AG04449 (cell line): ENCODE measurements at regions not wholly inside any gene's neighbourhood (a gene's known extent, or its start where the extent isn't known, plus 50 kb on each side); places are given as distances from the start of the nearest gene placed in this dataset.

Experiments
- CTCF ChIA-PET: fragments of 350-600 bp; formaldehyde crosslinking; extraction: SDS; loops from one replicate; lab custom pipeline; 2021; ENCODE audit warnings: antibody characterized with exemption; lab: Yijun Ruan, JAX
- POLR2A ChIA-PET: fragments of 400-600, 350-600 bp; formaldehyde crosslinking; extraction: SDS; loops from one replicate; lab custom pipeline; 2020; ENCODE audit warnings: antibody characterized with exemption, inconsistent platforms; lab: Yijun Ruan, JAX
- DNase-seq: peaks from one replicate; pipeline ENCODE4 v3.0.0-alpha.2; 2010; ENCODE audit warnings: low read depth, low spot score
- H3K4me3 ChIP-seq: 2 replicates; pipeline ENCODE4 v1.5.1; 2011; ENCODE audit warnings: low read depth, mild to moderate bottlenecking, control low read depth, low read length
- TF ChIP-seq, protein P1 (sequence below): IDR thresholded peaks from one replicate; pipeline ENCODE4 v1.5.1; 2011; ENCODE audit warnings: mild to moderate bottlenecking, moderate library complexity, low read length, control low read depth, inconsistent platforms; ENCODE audit not compliant: insufficient read depth; ENCODE audit errors: missing control alignments

DNA sequence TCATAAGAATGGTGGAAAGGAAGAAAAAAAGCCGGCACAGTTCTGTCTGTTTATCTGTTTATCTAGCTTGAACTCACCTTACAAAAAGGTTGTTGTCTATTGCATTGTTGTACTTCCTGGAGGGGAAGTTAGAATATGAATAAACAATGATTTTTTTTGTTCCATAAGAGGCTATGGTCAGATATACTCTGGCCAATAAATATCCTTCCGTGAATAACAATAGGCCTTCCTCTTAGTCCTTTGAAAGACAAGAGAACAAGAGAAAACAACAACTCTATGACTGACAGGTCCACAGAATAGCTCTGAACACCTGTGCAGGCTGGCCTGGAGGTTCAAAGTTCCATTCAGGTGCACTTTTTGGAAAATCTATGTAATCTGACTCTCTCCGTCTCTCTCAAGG lies 192.8 kb upstream of the KRR1 start:
- TF ChIP-seq, protein P1, sequence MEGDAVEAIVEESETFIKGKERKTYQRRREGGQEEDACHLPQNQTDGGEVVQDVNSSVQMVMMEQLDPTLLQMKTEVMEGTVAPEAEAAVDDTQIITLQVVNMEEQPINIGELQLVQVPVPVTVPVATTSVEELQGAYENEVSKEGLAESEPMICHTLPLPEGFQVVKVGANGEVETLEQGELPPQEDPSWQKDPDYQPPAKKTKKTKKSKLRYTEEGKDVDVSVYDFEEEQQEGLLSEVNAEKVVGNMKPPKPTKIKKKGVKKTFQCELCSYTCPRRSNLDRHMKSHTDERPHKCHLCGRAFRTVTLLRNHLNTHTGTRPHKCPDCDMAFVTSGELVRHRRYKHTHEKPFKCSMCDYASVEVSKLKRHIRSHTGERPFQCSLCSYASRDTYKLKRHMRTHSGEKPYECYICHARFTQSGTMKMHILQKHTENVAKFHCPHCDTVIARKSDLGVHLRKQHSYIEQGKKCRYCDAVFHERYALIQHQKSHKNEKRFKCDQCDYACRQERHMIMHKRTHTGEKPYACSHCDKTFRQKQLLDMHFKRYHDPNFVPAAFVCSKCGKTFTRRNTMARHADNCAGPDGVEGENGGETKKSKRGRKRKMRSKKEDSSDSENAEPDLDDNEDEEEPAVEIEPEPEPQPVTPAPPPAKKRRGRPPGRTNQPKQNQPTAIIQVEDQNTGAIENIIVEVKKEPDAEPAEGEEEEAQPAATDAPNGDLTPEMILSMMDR = no peak
- CTCF ChIA-PET = no interaction called here
- no peak overlapping the region for H3K4me3 ChIP-seq
- POLR2A ChIA-PET = no interaction called here
- no peak for DNase-seq

DNA sequence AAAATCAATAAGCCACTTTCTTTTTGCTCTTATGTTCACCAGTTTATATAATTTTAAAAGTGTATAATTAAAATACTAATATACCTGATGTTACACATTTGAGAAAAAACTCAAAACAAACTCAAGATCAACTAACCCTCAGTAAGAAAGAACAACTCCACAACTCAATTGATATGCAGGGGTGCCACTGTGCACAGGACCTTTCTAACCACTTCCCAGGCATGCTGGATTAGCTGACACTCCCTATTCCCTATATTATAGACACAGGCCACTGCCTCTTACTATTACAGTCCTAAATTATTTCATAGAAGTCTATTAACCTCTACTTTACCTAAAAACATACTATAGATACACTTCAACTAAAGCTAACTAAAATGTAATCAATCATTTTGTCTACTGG lies 191.7 kb upstream of the KRR1 start:
- no peak for DNase-seq
- CTCF ChIA-PET = interaction anchor here (1.0 kb wide), 1 partner anchor 177 kb away, joined by 3 read pairs; no protein-coding TSS in a partner anchor
- H3K4me3 ChIP-seq = no peak overlapping the region
- TF ChIP-seq, protein P1 = no peak
- POLR2A ChIA-PET = no interaction called here

DNA sequence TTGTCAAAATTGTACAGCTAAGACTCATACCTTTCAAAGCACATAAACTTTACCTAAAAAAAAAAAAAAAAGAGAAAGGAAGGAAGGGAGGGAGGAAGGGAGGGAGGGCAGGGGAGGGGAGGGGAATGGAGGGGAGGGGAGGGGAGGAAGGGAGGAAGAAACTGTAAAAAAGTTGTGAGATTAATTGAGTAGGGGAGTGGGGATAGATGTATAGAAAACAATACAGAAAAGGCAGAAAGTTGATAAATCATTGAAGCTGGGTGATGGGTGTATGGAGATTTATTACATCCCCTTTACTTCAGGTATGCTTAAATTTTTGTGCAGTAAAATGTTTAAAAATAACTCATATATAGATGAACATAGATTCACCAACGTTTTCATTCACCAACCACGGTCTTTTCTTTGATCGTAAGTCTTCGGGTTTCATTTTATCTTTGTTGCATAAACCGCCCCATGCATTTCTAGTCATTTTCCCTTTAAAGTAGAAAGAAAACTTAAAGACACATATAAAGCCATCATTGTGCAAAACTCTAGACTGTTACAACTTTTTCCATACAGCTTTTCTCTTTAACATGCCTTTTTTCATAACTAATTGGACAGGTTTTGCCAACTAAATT lies 191.2 kb upstream of the KRR1 start:
- CTCF ChIA-PET = interaction anchor here (1.0 kb wide), 1 partner anchor 176 kb away, joined by 3 read pairs; no protein-coding TSS in a partner anchor
- TF ChIP-seq, protein P1 = no peak
- no peak for DNase-seq
- H3K4me3 ChIP-seq = no peak overlapping the region
- POLR2A ChIA-PET = no interaction called here

DNA sequence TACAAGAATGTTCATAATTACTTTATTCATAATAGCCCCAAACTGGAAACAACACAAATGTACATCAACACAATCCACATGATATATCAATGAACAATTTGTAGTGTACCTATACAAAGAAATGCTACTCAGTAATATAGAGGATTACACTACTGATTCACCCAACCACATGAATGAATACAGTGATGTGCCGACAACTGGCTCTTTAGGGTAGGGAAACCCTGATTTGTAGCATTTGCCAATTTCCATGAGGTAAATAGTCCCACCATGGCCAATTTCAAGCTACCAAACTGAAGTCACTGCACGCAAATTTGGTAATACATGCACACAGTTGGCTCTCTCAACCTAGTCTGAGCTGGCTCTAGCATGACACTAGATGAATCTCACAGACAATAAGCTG lies 190.4 kb upstream of the KRR1 start:
- ChIA-PET POLR2A (no interaction called here), CTCF (interaction anchor here (1.0 kb wide), 1 partner anchor 175 kb away, joined by 3 read pairs; no protein-coding TSS in a partner anchor)
- TF ChIP-seq, protein P1 = no peak

DNA sequence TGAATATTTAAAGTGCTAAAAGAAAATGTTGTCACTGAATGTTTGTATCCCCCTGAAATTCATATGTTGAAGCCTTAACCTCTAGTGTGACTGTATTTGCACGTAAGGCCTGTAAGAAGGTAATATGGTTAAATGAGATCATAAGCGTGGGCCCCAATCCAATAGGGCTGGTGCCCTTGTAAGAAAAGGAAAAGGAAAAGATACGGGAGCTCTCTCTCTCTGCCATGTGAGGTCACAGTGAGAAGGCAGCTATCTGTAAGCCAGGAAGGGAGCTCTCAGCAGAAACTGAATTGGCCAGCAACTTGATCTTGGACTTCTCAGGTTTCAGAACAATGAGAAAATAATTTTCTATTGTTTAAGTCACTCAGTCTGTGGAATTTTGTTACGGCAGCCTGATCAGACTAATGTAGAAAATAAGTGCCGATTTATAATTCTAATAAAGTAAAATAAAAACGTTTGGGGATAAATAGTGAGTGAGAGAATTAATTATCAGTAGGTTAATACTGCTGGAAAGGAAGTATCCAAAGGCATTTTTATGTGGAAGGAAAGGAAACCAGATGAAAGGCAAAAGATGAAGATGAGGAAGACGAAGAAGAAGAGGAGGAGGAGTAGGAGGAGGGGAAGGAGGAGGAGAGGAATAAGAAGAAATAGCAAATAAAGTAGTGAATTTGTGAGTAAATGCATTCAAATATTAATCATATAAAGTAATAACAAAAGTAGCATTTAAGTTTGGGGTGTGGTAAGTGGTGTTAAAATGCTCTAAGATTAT lies 188.5 kb upstream of the KRR1 start:
- H3K4me3 ChIP-seq = no peak overlapping the region
- POLR2A ChIA-PET = no interaction called here
- CTCF ChIA-PET = no interaction called here
- TF ChIP-seq, protein P1 = no peak
- no peak for DNase-seq

More for the DNA sequence above, 190.4 kb upstream of the KRR1 start:
- DNase-seq = no peak
- H3K4me3 ChIP-seq = no peak overlapping the region

DNA sequence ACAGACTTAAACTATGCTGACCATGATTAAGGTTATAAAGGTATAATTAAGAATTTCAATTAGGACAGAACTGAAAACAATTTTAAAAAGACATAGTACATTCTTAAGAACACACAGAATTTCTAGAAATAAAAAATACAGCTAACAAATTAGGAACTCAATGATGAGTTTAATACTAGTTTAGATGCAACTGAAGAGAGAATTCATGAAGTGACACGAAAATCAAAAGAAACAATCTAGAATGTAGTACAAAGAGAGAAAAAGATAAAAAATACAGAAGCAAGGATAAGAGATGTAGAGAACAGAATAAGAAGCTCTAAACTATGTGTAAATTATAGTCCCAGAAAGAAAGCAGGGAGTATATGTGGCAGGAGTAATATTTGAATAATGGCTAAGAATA lies 187.8 kb upstream of the KRR1 start:
- no peak for DNase-seq
- ChIA-PET CTCF (no interaction called here), POLR2A (no interaction called here)
- TF ChIP-seq, protein P1 = no peak
- no peak overlapping the region for H3K4me3 ChIP-seq
